Immature natural killer cell (primary cell): ENCODE measurements at regions not wholly inside any gene's neighbourhood (a gene's known extent, or its start where the extent isn't known, plus 50 kb on each side); places are given as distances from the start of the nearest gene placed in this dataset.
"Not testable (repeated sequence)": the region's sequence is repeated elsewhere in the genome, so short reads cannot be mapped to it uniquely, and the experiment has no call there.

Experiments
- DNase-seq, 3 donors: peaks; one replicate each; pipeline ENCODE4 v3.0.0; 2022; ENCODE audit warnings: mixed read lengths in 1 of 3
- H3K27ac Mint-ChIP-seq, 6 donors: one replicate each; pipeline ENCODE4 v1.8.0; 2020; ENCODE audit warnings: mixed read lengths in 6 of 6, mild to moderate bottlenecking in 5 of 6, inconsistent platforms in 4 of 6, moderate library complexity in 3 of 6
- H3K27me3 Mint-ChIP-seq, 3 donors: one replicate each; pipeline ENCODE4 v1.8.0; 2020 to 2021; ENCODE audit warnings: low read depth in 3 of 3, mild to moderate bottlenecking in 3 of 3, mixed read lengths in 3 of 3, moderate library complexity in 3 of 3, inconsistent platforms in 1 of 3
- H3K36me3 Mint-ChIP-seq, 3 donors: one replicate each; pipeline ENCODE4 v1.8.0; 2020; ENCODE audit warnings: mixed read lengths in 3 of 3, inconsistent platforms in 2 of 3, mild to moderate bottlenecking in 2 of 3
- H3K4me1 Mint-ChIP-seq, 2 donors: one replicate each; pipeline ENCODE4 v1.8.0; 2020; ENCODE audit warnings: inconsistent platforms in 2 of 2, mild to moderate bottlenecking in 2 of 2, mixed read lengths in 2 of 2, moderate library complexity in 1 of 2
- H3K4me3 Mint-ChIP-seq, 5 donors: one replicate each; pipeline ENCODE4 v1.8.0; 2020; ENCODE audit warnings: mild to moderate bottlenecking in 5 of 5, mixed read lengths in 5 of 5, inconsistent platforms in 3 of 5, moderate library complexity in 3 of 5
- H3K9me3 Mint-ChIP-seq, 6 donors: one replicate each; pipeline ENCODE4 v1.8.0; 2020; ENCODE audit warnings: mild to moderate bottlenecking in 6 of 6, mixed read lengths in 6 of 6, inconsistent platforms in 4 of 6, moderate library complexity in 3 of 6

GRCh38 chr7:76763977-76764376 is 136.9 kb upstream of the POMZP3 start:
- H3K4me3 Mint-ChIP-seq, H3K9me3 Mint-ChIP-seq: not testable (repeated sequence)

DNA sequence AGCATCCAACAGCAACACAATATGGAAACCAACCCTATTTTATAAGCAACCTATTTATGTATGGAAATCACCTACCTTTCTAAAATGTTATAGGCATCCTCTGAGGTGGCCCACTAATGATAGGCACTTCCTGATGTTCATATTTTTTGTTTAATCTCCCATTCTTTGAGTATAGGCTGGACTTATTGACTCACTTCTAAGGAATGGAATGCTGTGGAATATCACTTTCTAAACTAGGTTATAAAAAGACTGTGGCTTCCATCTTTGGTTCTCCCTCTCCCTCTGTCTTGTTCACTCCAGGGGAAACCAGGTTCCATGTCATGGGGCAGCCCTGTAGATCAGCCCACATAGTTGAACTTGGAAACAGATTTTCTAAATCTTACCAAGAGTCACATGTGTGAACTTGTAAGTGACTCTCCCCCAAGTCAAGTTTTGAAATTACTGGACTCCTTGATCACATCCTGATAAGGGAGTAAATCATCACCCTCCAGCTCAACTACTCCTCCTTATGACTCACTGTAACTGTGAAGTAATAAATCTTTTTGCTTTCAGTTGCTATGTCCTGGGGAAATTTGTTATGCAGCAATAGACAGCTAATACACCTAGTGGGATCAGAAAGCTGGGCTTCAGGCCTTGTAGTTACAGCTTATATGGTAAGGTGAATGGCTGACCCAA is 133.6 kb upstream of the POMZP3 start:
- H3K27me3 Mint-ChIP-seq, H3K4me1 Mint-ChIP-seq, H3K4me3 Mint-ChIP-seq, H3K27ac Mint-ChIP-seq, DNase-seq, H3K9me3 Mint-ChIP-seq, H3K36me3 Mint-ChIP-seq: not testable (repeated sequence)

More at GRCh38 chr7:76763977-76764376, 136.9 kb upstream of the POMZP3 start:
- H3K4me1 Mint-ChIP-seq, H3K36me3 Mint-ChIP-seq, H3K27ac Mint-ChIP-seq, DNase-seq: not testable (repeated sequence)
- H3K27me3 Mint-ChIP-seq = peaks cover under 1 to 14% (median 1%) of the 10 kb centered on the region in 3 donors

GRCh38 chr7:76739538-76739937 is 112.5 kb upstream of the POMZP3 start:
- H3K4me3 Mint-ChIP-seq, H3K27ac Mint-ChIP-seq, H3K9me3 Mint-ChIP-seq, H3K27me3 Mint-ChIP-seq, H3K36me3 Mint-ChIP-seq, DNase-seq, H3K4me1 Mint-ChIP-seq: not testable (repeated sequence)

- not testable (repeated sequence) for H3K27ac Mint-ChIP-seq, H3K4me3 Mint-ChIP-seq, H3K27me3 Mint-ChIP-seq, H3K36me3 Mint-ChIP-seq, DNase-seq, H3K9me3 Mint-ChIP-seq, H3K4me1 Mint-ChIP-seq
Measured at GRCh38 chr7:76736724-76737123, 109.6 kb upstream of the POMZP3 start.

- not testable (repeated sequence) for H3K4me3 Mint-ChIP-seq, H3K27me3 Mint-ChIP-seq, H3K4me1 Mint-ChIP-seq, H3K9me3 Mint-ChIP-seq, H3K36me3 Mint-ChIP-seq, H3K27ac Mint-ChIP-seq, DNase-seq
Measured at GRCh38 chr7:76736091-76736490, 109.0 kb upstream of the POMZP3 start.

DNA sequence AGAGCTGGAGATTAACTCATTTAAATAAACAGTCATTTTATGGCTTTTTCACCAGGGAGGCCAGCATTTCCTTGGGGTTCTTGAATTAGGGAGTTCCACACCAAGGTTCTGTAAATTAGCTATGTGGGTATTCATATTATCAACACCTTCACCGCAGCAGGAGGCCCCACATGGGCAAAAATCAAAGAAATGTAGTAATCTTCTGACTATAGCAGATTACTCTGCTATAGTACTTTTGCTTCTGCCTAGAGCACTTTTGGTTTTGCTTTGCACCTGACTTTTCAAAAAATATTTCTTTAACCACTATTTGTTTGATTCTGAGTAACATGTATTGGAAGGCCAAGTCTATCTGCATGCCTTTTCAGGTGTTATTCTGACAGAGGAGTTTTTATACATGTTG is 108.6 kb upstream of the POMZP3 start:
- not testable (repeated sequence) for H3K27ac Mint-ChIP-seq, H3K36me3 Mint-ChIP-seq, H3K27me3 Mint-ChIP-seq, H3K4me1 Mint-ChIP-seq, H3K9me3 Mint-ChIP-seq
- peak overlapping the region in 1 of 5 donors; percentile 48 for H3K4me3 Mint-ChIP-seq
- DNase-seq = peak in 1 of 3 donors; percentile 3

- H3K27ac Mint-ChIP-seq, H3K36me3 Mint-ChIP-seq, H3K4me3 Mint-ChIP-seq, H3K4me1 Mint-ChIP-seq, DNase-seq, H3K27me3 Mint-ChIP-seq, H3K9me3 Mint-ChIP-seq: not testable (repeated sequence)
Measured at GRCh38 chr7:76728571-76728974, 101.5 kb upstream of the POMZP3 start.

DNA sequence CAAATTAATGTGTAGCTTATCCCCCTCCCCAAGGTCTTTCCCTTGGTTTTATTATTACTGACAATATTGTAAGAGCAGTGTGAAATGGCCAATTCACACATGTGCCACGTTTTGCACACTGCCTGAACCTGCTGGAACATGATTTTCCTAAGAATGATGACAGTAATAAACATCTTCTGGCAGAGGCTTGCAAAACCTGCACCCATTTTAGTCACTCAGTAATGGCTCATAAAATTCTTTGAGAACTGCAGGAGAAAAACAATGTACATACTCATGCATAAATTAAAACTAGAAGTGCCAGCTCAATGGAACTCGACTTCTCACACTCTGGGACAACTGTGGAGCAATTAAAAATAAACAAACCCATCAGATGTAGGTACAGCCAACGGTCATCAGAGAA is 96.8 kb upstream of the POMZP3 start:
- H3K9me3 Mint-ChIP-seq, H3K4me3 Mint-ChIP-seq, H3K27ac Mint-ChIP-seq, H3K27me3 Mint-ChIP-seq, H3K36me3 Mint-ChIP-seq, H3K4me1 Mint-ChIP-seq, DNase-seq: not testable (repeated sequence)

GRCh38 chr7:76716551-76716950 is 89.5 kb upstream of the POMZP3 start:
- H3K27me3 Mint-ChIP-seq, DNase-seq, H3K4me3 Mint-ChIP-seq, H3K36me3 Mint-ChIP-seq, H3K27ac Mint-ChIP-seq, H3K4me1 Mint-ChIP-seq: not testable (repeated sequence)
- H3K9me3 Mint-ChIP-seq = peaks cover 6 to 21% (median 10%) of the 10 kb centered on the region in 6 donors

DNA sequence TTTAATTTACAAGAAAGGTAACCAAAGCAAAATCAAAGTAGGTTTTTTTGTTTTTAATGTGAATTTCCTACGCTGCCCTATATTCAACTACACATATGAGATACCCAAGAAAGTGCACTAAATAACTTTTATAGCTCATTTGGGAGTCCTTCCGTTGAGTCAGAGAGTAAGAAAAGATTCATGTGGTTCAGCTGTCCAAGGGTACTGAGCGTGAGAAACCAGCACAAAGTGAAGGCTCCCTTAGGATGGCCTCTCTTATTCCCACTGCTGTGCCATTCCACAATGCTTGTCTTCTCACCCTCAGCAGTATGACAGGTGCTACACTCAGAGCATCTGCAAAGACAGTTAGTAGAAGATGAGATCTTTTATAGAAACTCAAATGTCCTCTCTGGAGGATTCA is 85.8 kb upstream of the POMZP3 start:
- peaks cover 5 to 21% (median 10%) of the 10 kb centered on the region in 6 donors for H3K9me3 Mint-ChIP-seq
- not testable (repeated sequence) for H3K27ac Mint-ChIP-seq, H3K4me1 Mint-ChIP-seq, H3K36me3 Mint-ChIP-seq, H3K27me3 Mint-ChIP-seq, H3K4me3 Mint-ChIP-seq, DNase-seq

DNA sequence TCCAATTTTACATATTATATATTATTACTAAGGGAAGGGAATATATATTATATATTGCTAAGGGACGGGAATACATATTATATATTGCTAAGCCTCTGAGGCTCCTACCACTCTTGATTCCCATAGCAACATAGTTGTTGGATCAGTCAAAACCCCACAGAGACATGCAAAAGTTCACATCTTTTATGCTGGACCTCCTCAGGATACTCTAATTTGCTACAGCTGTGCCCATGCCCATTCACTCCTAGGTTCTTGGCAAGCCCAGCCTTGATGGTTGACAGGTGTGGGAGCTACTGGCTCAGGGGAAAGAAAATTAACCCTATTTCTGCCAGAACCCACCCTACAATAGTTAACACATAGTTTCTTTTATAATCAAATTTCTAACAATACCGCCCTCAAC is 84.6 kb upstream of the POMZP3 start:
- not testable (repeated sequence) for H3K4me3 Mint-ChIP-seq, H3K27me3 Mint-ChIP-seq, H3K36me3 Mint-ChIP-seq, H3K4me1 Mint-ChIP-seq, H3K27ac Mint-ChIP-seq, DNase-seq
- peaks cover 7 to 16% (median 11%) of the 10 kb centered on the region in 6 donors for H3K9me3 Mint-ChIP-seq

DNA sequence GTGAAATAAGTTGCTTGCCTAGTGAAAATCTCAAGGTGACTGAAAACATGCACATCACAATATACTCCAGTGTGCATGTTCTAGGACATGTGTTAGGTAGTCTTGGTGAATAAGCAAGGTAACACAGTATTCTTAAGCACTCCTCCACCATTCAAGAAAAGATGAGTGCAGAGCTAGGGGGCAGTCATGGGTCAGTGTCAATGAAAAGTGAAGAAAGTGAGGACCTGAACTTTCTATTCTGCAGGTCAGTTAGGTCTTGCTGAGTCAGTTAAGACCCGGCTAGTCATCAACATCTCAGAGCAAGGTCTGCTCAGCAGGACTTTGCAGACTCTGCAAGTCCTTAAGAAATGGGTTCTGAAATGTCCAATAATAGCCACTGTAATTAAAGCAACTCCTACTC is 82.6 kb upstream of the POMZP3 start:
- not testable (repeated sequence) for H3K4me1 Mint-ChIP-seq, H3K9me3 Mint-ChIP-seq, H3K4me3 Mint-ChIP-seq, H3K27me3 Mint-ChIP-seq, H3K36me3 Mint-ChIP-seq, H3K27ac Mint-ChIP-seq, DNase-seq

GRCh38 chr7:76708446-76708845 is 81.4 kb upstream of the POMZP3 start:
- not testable (repeated sequence) for H3K27me3 Mint-ChIP-seq, H3K36me3 Mint-ChIP-seq, H3K9me3 Mint-ChIP-seq, H3K27ac Mint-ChIP-seq, DNase-seq, H3K4me1 Mint-ChIP-seq, H3K4me3 Mint-ChIP-seq

GRCh38 chr7:76703815-76704214 is 76.7 kb upstream of the POMZP3 start:
- H3K27ac Mint-ChIP-seq, H3K36me3 Mint-ChIP-seq, H3K4me1 Mint-ChIP-seq, H3K27me3 Mint-ChIP-seq, DNase-seq, H3K9me3 Mint-ChIP-seq, H3K4me3 Mint-ChIP-seq: not testable (repeated sequence)

GRCh38 chr7:76686277-76686676 is 59.2 kb upstream of the POMZP3 start:
- not testable (repeated sequence) for H3K4me1 Mint-ChIP-seq, H3K27ac Mint-ChIP-seq, H3K4me3 Mint-ChIP-seq, H3K9me3 Mint-ChIP-seq, H3K36me3 Mint-ChIP-seq, H3K27me3 Mint-ChIP-seq, DNase-seq
